ENCODE measurements at regions not wholly inside any gene's neighbourhood (a gene's known extent, or its start where the extent isn't known, plus 50 kb on each side); places are given as distances from the start of the nearest gene placed in this dataset.

DNA sequence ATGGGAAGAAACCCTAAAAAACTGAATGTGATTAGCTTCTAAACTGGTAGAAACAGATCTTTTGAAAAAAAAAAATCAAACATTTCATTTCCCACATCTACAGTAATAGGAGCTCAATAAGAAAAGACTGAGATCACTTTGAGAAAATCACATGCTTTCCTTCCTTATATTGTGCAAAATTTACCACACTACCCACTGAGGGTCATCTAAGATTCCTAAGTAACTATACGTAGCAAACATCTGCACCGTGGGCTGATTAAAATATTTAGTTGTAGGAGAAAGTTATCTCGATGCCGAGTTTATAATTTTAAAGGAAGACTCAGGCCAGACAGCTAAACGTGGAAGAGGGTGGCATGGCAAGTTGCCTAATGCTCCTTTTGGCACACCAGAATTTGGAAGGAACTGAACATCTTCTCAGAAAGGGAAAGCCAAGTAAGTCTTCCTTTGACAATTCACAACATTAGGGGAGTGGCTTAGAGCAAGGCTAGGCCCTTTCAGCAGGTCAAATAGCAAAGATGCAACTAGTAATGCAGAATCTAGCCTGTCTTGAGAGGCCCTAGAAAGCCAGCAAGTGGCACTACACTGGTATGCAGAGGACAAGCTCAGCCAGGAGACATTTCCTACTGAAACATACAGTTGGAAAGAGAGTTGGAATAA, 128.0 kb downstream of the TMA16 start:
- DNase-seq (ENCODE audit: low spot score): no peak

DNA sequence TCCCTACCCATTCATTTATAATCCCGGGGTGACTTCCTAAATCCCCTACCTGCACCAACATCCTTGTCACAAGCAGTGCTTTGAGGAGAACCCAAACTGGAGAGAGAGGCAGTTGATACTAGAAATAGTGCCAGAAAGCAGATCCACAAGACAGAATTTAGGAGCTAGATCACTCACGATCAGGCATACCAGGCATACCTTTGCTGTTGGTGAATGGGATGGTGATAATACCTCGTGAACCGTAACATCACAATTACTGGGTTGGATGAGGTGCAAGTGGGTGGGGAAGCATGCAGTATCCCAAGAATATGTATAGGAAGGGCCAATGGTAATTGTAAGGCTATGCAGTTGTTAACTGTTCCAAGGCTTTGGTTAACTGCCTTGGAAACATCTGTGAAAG, 129.3 kb downstream of the TMA16 start:
- no peak for DNase-seq (ENCODE audit: low spot score)

DNA sequence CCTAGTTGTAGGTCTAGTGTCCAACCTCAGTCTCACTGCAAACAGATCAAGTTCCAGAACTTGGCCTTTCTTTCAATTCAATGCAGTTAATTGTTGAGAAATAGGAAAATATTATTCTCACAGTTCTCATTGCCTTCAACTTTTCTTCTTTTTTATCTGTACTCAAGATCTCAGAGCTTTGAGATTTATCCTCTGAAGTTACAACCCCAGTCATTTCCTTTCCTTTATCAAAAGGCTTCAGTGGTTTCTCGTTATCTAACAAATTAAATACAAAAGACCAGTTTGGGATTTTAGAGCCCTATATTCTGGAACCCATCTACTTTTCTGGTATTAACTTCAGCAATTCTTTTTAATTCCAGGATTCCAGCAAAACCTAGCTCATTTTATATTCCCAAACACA, 130.2 kb downstream of the TMA16 start:
- no peak for DNase-seq (ENCODE audit: low spot score)

DNA sequence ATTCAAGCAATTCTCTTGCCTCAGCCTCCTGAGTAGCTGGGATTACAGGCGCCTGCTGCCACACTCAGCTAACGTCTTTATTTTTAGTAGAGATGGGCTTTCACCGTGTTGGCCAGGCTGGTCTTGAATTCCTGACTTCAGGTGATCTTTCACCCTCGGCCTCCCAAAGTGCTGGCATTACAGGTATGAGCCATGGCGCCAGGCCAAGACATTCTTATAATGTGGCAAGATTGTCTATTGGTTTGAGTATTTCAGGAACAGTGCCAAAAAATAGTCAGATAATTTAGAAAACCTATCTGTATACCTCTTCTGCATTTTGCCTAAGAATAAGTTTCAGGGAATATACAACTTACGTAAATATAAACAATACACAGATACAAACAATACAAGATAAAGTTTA, 136.8 kb downstream of the TMA16 start:
- DNase-seq (ENCODE audit: low spot score): no peak

DNA sequence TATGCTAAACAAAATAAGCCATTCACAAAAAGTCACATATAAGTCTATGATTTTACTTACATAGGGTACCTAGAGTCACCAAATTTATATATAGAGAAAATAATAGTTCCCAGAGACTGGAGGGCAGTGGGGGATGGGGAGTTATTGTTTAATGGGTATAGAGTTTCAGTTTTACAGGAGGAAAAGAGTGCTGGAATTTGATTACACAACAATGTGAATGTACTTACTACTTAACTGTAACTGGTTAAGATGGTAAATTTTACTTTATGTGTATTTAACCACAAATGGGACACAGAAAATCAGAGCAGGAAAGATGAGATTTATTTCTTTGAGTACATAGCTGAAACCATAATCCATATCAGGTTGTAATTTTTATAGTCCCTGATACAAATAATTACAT, 144.4 kb downstream of the TMA16 start:
- no peak for DNase-seq (ENCODE audit: low spot score)

DNA sequence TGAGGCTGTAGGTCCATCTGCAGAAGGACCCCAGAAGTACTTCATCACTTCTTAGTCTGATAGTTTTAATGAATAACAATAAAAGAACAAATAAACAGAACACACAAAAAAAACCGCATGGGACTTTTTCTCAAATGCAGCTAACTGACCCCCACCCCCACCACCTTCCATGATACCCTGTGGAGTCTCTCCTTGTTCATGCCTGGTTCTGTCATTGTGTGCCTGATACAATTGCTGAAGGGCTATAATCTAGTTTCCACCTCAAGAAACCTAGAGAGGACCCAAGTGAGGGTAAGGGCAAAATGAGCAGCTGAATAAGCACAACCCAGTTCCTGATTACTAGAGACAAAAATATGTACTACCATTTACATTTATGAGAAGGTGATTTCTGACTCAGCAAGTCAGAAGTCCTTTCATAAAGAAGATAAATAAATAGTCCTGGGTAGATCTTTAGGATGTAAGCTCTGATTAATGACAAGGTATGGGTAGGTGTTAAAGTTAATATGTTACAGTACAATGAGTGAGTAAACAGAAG, 155.1 kb downstream of the TMA16 start:
- no peak for DNase-seq (ENCODE audit: low spot score)

DNA sequence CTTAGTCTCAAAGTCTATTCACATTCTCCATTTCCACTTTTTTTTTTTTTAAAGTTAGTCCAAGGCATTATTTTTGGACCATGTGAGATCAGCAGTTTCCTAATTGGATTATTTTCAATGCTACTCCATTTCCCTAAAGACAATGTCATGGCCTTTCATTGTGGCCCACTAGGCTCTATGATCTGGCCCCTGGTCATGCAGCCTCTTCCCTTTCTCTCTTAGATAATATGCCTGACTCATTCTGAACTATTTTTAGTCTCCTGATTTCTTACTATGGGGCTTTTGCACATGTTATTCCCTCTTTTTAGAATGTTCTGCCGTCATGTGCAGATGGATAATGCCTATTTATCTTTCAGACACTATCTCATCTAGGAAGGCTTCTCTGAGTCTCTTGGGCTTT, 157.3 kb downstream of the TMA16 start:
- DNase-seq (ENCODE audit: low spot score): no peak

DNA sequence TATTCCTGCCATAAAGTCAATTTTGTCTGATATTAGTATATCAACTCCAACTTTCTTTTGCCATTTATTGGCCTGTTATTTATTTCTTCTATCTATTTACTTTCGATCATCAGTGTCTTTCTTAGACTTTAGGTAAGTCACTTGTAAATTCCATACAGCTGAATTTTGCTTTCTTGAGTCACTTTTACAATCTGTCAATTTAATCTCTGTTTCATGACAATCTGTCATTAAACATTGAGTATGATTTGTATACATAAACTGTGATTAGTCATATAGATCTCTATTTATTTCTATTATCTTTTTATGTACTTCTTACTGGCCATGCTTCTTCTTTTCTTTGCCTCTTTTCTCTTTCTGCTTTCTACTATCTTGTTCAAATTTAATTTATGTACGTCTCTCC, 160.1 kb downstream of the TMA16 start:
- no peak for DNase-seq (ENCODE audit: low spot score)

DNA sequence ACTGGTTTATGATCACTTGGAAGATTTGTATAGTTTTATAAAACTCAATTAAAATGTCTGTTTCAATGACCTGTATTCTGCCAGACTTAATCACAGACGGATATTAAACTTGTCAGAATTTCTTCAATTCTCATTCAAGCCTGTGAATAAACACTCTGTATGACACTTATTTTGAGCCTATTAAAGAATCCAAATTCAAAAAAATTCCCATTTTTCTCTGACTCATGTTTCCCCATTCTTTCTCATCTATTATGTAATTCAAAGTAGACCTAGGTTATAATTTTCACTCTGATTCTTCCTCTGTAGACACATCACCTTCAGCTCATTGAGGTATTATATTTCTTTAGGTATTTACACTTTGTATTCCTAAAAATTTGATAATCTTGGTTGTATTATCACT, 166.1 kb downstream of the TMA16 start:
- no peak for DNase-seq (ENCODE audit: low spot score)

DNA sequence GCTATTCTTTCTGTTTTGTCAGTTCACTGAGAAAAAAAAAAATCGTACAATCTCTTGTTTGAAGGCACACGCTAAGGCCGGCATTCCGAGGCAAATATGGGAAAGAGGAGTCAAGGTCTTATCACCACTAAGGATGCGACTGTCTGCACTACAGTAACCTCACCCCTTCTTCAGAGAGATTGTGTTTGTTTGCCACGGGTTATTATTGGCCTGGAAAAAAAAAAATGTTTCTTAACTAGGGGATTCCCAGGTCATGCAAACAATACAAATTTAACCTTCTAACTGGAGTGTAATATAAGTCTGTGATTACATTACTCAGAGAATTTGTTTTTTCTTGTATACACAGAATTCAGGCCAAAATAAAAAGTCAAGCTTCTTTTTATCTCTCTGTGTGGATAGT, 168.3 kb downstream of the TMA16 start:
- no peak for DNase-seq (ENCODE audit: low spot score)

DNA sequence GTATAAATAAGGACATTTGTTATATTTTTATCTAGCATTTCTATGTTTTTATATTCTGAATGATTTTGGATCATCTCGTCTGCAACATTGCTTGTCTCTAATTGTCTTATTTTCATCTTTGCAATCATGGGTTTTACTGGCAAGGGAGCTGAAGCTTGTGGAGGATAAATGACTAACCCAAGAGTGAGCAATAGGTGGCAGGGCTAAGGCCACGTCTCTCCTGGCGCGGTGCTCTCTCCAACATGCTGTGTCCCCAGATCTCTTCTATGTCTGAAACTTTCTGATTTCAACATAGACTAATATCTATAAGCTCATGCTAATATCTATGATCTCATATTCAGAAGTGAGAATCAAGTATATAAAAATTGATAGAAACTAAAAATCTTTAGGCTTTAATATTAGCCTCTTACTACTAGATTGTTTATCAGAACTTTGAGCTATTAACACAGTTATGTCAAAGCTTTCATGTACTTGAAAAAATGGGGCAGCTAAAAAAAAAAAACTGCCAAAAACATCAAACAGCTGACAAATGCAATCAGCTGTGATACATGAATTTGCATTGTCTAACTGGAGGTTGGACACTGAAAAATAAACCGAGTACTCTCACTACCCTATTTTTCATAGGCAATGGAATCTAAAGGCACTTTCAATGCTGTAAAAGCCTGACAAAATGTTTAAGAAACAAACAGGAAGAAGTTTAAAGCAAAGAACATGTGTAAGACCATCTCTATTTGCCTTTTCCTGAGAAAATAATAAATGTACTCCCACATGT, 169.2 kb downstream of the TMA16 start:
- no peak for DNase-seq (ENCODE audit: low spot score)

DNA sequence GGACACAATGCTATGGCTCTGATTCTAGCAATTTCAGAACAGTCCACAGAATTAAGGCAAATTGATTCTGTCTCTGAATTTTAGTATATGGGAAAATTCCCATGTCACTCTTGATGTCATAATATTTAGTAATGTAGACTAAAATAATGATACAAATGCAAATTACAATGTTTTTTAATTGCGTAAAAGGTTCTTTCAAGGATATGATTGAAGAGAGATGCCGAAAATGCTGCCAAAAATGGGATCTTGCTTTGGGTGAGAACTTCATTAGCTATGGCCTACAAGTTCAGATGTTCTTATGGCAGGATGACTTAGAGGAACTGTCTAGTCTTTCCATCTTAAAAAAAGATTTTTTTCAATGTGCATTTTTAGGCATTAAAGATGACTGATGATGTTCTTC, 170.6 kb downstream of the TMA16 start:
- DNase-seq (ENCODE audit: low spot score): no peak

DNA sequence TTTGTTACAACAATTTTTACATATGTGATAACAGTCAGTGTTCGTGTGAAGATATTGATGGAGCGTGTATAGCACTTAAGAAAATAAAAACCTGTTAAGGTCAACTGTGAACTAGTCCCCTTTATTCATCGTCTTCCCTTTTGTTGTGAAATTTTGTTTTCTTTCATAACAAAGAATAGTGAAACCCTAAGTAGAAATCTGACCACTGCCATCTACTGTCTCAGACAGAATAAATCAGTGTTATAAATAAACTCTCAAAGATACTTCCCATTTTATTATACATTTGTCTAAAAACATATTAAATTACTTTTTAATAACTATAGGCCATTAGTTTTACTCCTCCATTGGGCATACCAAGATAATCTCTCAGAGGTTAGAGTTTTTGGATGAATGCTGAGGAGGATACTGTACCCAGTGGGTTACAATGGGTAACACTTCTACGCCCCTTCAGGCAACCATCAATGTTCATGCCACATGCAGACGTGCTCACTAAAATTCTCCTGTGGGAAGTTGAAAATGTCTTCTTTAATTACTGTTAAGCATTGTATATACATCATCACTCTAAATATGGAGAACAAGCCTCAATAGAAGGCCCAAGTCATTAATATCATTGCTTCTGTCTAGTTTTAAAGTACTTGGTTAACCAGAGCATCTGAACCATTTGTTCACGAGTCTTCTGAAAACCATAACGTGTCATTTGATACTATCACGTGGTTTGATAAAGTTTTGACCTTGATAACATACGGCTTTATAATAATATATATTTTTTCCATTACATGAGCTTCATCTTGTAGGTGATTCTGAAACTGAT, 171.2 kb downstream of the TMA16 start:
- no peak for DNase-seq (ENCODE audit: low spot score)

DNA sequence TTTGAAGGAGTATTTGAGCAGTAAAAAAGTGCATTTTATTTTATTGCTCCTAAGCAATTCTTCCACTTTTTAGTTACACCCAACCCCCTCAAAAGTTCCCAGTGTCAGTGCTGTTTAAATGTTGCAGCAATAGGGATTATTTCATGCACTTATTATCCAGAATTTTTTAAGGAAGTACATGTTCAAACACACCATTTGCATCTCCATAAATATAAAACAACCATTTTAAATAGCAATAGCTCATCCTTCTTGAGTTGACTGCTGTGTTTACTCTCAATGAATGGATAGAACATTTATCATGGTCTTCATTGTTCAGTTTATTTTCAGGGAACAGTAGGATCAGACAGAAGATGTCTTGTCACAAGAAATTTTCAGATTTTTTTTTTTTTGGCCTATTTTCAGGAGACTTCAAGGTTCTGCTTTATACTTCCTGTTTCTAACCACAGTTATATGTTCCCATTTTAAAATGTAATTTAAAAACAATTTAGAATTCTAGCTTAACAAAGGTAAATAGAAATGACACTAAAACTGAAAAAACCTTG, 171.9 kb downstream of the TMA16 start:
- no peak for DNase-seq (ENCODE audit: low spot score)

DNA sequence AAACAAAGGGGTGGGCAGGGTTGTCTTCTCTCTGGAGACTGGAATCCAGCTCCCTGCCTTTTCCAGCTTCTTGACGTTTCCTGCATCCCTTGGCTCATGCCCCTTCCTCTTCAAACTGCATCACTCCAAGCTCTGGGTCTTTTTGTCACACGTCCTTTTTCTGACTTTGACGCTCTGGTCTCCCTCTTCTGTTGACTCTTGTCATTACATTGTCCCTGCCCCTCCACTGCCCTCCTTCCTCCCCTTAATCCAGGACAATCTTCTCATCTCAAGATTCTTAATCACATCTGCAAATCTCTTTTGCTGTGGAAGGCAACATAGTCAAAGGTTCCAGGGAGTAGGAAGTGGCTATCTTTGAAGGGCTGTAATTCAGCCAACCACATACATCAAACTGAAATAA, 178.3 kb downstream of the TMA16 start:
- DNase-seq (ENCODE audit: low spot score): no peak

DNA sequence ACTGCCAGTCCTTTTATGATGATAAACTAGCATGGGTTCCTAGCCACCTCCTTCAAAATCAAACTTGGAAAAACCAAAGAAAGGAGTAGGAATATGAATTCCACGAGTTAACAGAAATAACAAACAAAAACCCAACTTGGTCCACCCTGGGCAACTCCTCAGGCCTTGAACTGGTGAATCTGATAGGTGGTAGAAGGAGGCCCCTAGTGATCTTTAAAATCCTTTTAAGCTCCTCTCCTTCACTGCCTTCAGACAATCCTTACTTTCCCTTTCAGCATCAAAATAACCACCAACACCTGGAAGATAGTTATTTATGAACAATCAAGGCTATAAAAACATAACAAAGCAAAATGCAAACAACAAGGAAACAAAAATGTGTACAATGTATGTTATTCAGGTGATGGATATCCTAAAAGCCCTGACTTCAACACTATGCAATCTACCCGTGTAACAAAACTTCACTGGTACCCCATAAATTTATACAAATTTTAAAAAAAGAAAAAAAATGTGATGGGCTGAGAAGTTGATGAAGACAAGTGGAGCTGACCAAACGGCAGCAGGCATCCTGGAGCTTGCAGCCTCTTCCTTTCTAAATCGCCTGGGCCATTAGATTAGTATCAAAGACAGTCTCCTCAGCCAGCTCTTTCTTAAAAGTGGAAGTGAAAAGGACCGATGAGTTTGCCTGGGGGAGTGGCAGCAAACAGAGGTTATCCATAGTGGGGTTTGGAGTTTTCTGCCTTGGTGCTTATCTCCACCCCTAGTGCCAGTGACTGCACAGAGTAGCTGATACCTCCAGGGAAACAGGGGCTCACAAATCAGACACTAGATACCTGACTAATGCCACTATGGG, 179.6 kb downstream of the TMA16 start:
- DNase-seq (ENCODE audit: low spot score): no peak

DNA sequence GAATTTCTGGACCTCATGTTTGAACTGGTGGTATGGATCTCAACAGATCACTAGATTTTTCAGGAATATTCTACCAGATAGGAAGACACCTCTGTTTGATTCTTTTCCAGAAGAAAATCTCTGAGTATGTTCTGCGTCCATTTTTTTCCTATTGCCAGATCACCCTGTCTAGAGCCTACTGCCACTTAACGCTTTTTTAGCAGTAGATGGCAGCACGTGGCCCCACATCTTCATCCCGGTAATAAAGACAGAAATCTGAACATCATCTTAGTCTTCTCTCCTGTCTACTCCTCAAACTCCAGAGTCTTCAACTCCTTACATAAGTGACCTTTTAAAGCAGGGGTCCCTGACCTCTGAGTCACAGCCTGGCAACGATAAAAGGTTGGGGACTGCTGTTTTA, 184.7 kb downstream of the TMA16 start:
- DNase-seq (ENCODE audit: low spot score): peak; percentile 16

DNA sequence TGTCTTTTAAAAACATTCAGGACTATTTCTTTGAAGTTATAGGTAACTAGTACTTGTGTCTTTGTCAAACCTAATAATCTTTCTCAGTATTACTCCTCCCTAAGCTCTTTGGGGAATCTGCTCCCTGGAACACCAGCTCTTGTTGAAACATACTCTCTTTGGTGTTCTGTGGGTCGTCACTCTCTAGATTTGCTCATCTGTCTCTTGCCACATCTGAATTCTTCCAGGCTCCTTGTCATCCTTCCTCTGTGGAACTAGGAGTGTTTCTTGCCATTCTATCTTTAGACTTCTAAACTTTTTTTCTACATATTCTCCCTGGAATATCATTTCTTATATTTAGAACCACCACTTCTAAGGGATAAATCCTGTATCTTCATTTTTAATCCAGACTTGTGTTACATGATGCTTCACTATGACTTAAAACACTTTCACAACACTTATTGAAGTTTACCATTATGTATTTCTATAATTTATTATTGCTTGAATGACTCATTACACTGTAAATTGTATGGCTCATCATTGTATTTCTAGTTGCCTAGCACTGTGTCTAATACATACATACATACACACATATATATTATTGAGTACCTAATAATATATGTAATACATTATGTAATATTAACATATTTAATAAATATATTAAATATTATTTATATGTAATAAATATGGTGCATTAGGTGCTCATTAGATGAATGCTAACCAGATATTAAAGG, 186.1 kb downstream of the TMA16 start:
- no peak for DNase-seq (ENCODE audit: low spot score)

DNA sequence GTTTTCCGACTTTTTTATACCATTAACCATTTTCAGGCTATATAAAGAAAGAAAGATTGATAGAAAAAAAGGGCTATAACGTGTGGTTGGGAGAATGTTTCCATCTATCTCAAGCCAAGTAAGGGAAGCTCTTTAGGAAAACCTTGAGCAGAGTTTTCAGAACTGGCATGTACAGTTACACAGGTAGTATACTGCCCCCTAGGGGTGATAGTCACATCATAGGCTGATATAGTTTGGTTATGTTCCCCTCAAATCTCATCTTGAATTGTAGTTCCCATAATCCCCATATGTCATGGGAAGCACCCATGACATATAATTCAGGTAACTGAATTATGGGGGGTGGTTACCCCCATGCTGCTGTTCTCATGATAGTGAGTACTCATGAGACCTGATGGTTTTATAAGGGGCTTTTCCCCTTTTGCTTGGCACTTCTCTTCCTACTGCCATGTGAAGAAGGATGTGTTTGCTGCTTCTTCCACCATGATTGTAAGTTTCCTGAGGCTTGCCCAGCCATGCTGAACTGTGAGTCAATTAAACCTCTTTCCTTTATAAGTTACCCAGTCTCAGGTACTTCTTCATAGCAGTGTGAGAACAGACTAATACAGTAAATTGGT, 186.8 kb downstream of the TMA16 start:
- no peak for DNase-seq (ENCODE audit: low spot score)

DNA sequence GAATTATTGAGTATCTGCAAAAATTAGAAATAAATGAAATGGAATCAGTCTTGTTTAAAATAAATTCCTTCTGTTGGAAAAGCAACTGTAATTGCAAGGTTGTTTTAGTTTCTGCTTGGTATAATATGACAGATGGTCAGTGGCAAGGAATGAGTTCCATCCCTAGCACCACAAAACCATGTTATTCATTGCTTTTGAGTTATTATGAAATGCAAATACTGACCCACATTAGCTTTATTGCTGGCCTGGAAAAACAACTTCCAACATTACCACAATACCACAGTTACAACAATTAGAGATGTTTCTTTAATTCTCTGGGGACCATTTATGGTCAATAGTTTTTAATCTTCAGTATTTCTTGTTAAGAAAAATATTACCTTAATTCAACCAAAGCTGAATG, 194.4 kb downstream of the TMA16 start:
- no peak for DNase-seq (ENCODE audit: low spot score)

DNA sequence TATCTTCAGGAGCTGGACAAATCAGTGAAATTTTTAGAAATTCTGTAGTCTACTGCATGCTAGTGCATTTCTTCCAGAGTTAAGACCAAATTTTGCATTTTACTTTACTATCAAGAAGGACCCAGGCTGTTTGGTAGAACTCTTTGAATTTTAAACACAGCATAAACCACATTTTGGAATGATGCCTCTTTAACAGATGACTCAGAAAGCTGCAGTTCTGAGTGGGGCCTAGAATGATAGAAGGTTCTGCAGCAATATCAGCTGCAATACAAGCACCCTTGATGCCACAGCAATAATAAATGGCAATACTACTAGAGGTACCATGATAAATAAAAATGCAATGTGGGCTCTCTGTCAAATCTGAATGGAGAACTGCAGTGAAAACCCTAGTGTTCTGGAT, 198.7 kb downstream of the TMA16 start:
- DNase-seq (ENCODE audit: low spot score): peak; percentile 16

All from AG08396 (cell line).